ENCODE measurements at regions not wholly inside any gene's neighbourhood (a gene's known extent, or its start where the extent isn't known, plus 50 kb on each side); places are given as distances from the start of the nearest gene placed in this dataset.

- TF ChIP-seq HCFC1 (IDR thresholded peaks at IDR 0.05; ENCODE audit: low read depth, low read length), result no peak
- no peak for TF ChIP-seq ZNF766 (CRISPR knock-in tag; IDR thresholded peaks at IDR 0.05; ENCODE audit: borderline replicate concordance)
- TF ChIP-seq CTCF (CRISPR knock-in tag; IDR thresholded peaks at IDR 0.05), result no peak
- TF ChIP-seq EP300 (IDR thresholded peaks at IDR 0.05; ENCODE audit: low read depth in 2 of 2, low read length in 2 of 2), result no peak
- no peak for TF ChIP-seq EP300 (CRISPR knock-in tag; IDR thresholded peaks at IDR 0.05; ENCODE audit: borderline replicate concordance)
- TF ChIP-seq ZNF704 (CRISPR knock-in tag; IDR thresholded peaks at IDR 0.05; ENCODE audit: borderline replicate concordance), result no peak
- TF ChIP-seq, protein P1, sequence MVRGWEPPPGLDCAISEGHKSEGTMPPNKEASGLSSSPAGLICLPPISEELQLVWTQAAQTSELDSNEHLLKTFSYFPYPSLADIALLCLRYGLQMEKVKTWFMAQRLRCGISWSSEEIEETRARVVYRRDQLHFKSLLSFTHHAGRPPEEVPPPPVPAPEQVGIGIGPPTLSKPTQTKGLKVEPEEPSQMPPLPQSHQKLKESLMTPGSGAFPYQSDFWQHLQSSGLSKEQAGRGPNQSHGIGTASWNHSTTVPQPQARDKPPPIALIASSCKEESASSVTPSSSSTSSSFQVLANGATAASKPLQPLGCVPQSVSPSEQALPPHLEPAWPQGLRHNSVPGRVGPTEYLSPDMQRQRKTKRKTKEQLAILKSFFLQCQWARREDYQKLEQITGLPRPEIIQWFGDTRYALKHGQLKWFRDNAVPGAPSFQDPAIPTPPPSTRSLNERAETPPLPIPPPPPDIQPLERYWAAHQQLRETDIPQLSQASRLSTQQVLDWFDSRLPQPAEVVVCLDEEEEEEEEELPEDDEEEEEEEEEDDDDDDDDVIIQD (CRISPR knock-in tag; IDR thresholded peaks at IDR 0.05; ENCODE audit: low read depth), result no peak
- no peak for TF ChIP-seq EZH2 (conservative IDR thresholded peaks at IDR 0.05; ENCODE audit: low read depth, low read length)
- no peak for TF ChIP-seq ZFP36L1 (CRISPR knock-in tag; IDR thresholded peaks at IDR 0.05)
- no peak for TF ChIP-seq MLX (CRISPR knock-in tag; IDR thresholded peaks at IDR 0.05)
- no peak for TF ChIP-seq POLR2A (IDR thresholded peaks at IDR 0.05; ENCODE audit: insufficient read depth in 1 of 2, low read depth in 2 of 2, low read length in 2 of 2)
Measured at GRCh38 chr7:106347229-106347833, 62.5 kb upstream of the NAMPT start.

Measured in HepG2 (cell line).